Mucosa of rectum (tissue), 2 donors: ENCODE measurements at regions not wholly inside any gene's neighbourhood (a gene's known extent, or its start where the extent isn't known, plus 50 kb on each side); places are given as distances from the start of the nearest gene placed in this dataset.
A peak's percentile ranks its signal among the peaks of the same experiment; 100 is the strongest.
"Not testable (repeated sequence)": the region's sequence is repeated elsewhere in the genome, so short reads cannot be mapped to it uniquely, and the experiment has no call there.

Source experiments
- H3K27ac ChIP-seq, 2 donors: one replicate each; pipeline ENCODE4 v1.7.0; 2013; ENCODE audit warnings: inconsistent platforms in 2 of 2, low read depth in 2 of 2, low read length in 2 of 2
- H3K27me3 ChIP-seq, 2 donors: one replicate each; pipeline ENCODE4 v1.7.0; 2013; ENCODE audit warnings: low read length in 2 of 2; ENCODE audit not compliant: control insufficient read depth in 2 of 2, insufficient read depth in 2 of 2
- H3K36me3 ChIP-seq, 2 donors: one replicate each; pipeline ENCODE4 v1.7.0; 2013; ENCODE audit warnings: low read length in 2 of 2; ENCODE audit not compliant: control insufficient read depth in 2 of 2, insufficient read depth in 2 of 2
- H3K4me1 ChIP-seq, 2 donors: one replicate each; pipeline ENCODE4 v1.7.0; 2013; ENCODE audit warnings: low read length in 2 of 2, mild to moderate bottlenecking in 1 of 2; ENCODE audit not compliant: control insufficient read depth in 2 of 2, insufficient read depth in 2 of 2
- H3K4me3 ChIP-seq, 2 donors: one replicate each; pipeline ENCODE4 v1.7.0; 2013; ENCODE audit warnings: low read length in 2 of 2
- H3K9ac ChIP-seq, 2 donors: one replicate each; pipeline ENCODE4 v1.7.0; 2013; ENCODE audit warnings: low read length in 2 of 2, low read depth in 1 of 2, mild to moderate bottlenecking in 1 of 2
- H3K9me3 ChIP-seq, 2 donors: one replicate each; pipeline ENCODE4 v1.7.0; 2013; ENCODE audit warnings: low read length in 2 of 2; ENCODE audit not compliant: control insufficient read depth in 2 of 2
- donor health status: healthy.
- donor health status: Normal muscosa, but diverticular disease.

GRCh38 chr12:54105809-54106208, 52.2 kb downstream of the HOXC4 start:
- H3K4me3 ChIP-seq, H3K9me3 ChIP-seq, H3K27ac ChIP-seq, H3K27me3 ChIP-seq, H3K4me1 ChIP-seq, H3K36me3 ChIP-seq, H3K9ac ChIP-seq: not testable (repeated sequence)

GRCh38 chr12:54106252-54106651, 52.6 kb downstream of the HOXC4 start:
- H3K27ac ChIP-seq, H3K27me3 ChIP-seq, H3K4me1 ChIP-seq, H3K36me3 ChIP-seq, H3K4me3 ChIP-seq, H3K9ac ChIP-seq, H3K9me3 ChIP-seq: not testable (repeated sequence)

GRCh38 chr12:54106803-54107579, 53.4 kb downstream of the HOXC4 start:
- H3K4me1 ChIP-seq, H3K36me3 ChIP-seq, H3K4me3 ChIP-seq, H3K27ac ChIP-seq, H3K9ac ChIP-seq, H3K9me3 ChIP-seq, H3K27me3 ChIP-seq: not testable (repeated sequence)

GRCh38 chr12:54112336-54112735, 58.7 kb downstream of the HOXC4 start:
- H3K27me3 ChIP-seq, result not testable (repeated sequence)

GRCh38 chr12:54116055-54116454, 62.4 kb downstream of the HOXC4 start:
- not testable (repeated sequence) for H3K4me1 ChIP-seq, H3K4me3 ChIP-seq, H3K9me3 ChIP-seq, H3K36me3 ChIP-seq, H3K27me3 ChIP-seq, H3K9ac ChIP-seq, H3K27ac ChIP-seq

More at GRCh38 chr12:54112336-54112735, 58.7 kb downstream of the HOXC4 start:
- H3K4me3 ChIP-seq, H3K27ac ChIP-seq, H3K4me1 ChIP-seq, H3K36me3 ChIP-seq, H3K9me3 ChIP-seq, H3K9ac ChIP-seq: not testable (repeated sequence)

GRCh38 chr12:54117392-54117791, 63.8 kb downstream of the HOXC4 start:
- not testable (repeated sequence) for H3K4me1 ChIP-seq, H3K9ac ChIP-seq, H3K27ac ChIP-seq, H3K27me3 ChIP-seq, H3K36me3 ChIP-seq, H3K4me3 ChIP-seq, H3K9me3 ChIP-seq

GRCh38 chr12:54119082-54119481, 65.4 kb downstream of the HOXC4 start:
- not testable (repeated sequence) for H3K27me3 ChIP-seq, H3K27ac ChIP-seq, H3K4me3 ChIP-seq, H3K9me3 ChIP-seq, H3K36me3 ChIP-seq, H3K4me1 ChIP-seq, H3K9ac ChIP-seq

GRCh38 chr12:54123981-54124380, 64.8 kb downstream of the SMUG1 start:
- H3K9ac ChIP-seq, H3K36me3 ChIP-seq, H3K4me3 ChIP-seq, H3K27ac ChIP-seq, H3K4me1 ChIP-seq, H3K9me3 ChIP-seq: not testable (repeated sequence)
- peaks cover 12 to 14% of the 10 kb centered on the region in 2 donors for H3K27me3 ChIP-seq

- H3K9ac ChIP-seq, H3K4me3 ChIP-seq, H3K9me3 ChIP-seq, H3K4me1 ChIP-seq, H3K27ac ChIP-seq, H3K36me3 ChIP-seq: not testable (repeated sequence)
- H3K27me3 ChIP-seq, result peaks cover 17 to 19% of the 10 kb centered on the region in 2 donors
Measured at GRCh38 chr12:54125708-54126028, 63.1 kb downstream of the SMUG1 start.

GRCh38 chr12:54126029-54126695, 62.6 kb downstream of the SMUG1 start:
- peak overlapping the region; percentile 33 to 38 for H3K27ac ChIP-seq
- no peaks in the 10 kb centered on the region for H3K4me1 ChIP-seq
- no peaks in the 10 kb centered on the region for H3K36me3 ChIP-seq
- no peaks in the 10 kb centered on the region for H3K9me3 ChIP-seq
- peak overlapping the region; percentile 53 to 60 for H3K9ac ChIP-seq
- peaks cover 17 to 19% of the 10 kb centered on the region in 2 donors for H3K27me3 ChIP-seq
- H3K4me3 ChIP-seq, result peak overlapping the region; percentile 47 to 69
